Fibroblast of lung (primary cell): ENCODE measurements at regions not wholly inside any gene's neighbourhood (a gene's known extent, or its start where the extent isn't known, plus 50 kb on each side); places are given as distances from the start of the nearest gene placed in this dataset.

Experiments
- CTCF ChIP-seq, 2 donors: IDR thresholded peaks in 1 of 2; conservative IDR thresholded peaks in 1 of 2; 1 replicate in 1 of 2; 2 replicates in 1 of 2; pipeline ENCODE4 v1.5.1; 2011 to 2012; ENCODE audit warnings: low read length in 2 of 2, control low read depth in 1 of 2, inconsistent platforms in 1 of 2, low read depth in 1 of 2, mild to moderate bottlenecking in 1 of 2
- EZH2 ChIP-seq: IDR thresholded peaks from 2 replicates; pipeline ENCODE4 v1.5.1; 2012; ENCODE audit warnings: low read length, control low read depth, mild to moderate bottlenecking; ENCODE audit errors: missing control alignments

GRCh38 chr14:98932431-98933325 lies 339.3 kb downstream of the BCL11B start:
- TF ChIP-seq EZH2 = no peak
- no peak for TF ChIP-seq CTCF (conservative IDR thresholded peaks at IDR 0.05 in 1 of 2, IDR thresholded peaks at IDR 0.05 in 1 of 2; ENCODE audit: low read depth in 1 of 2, low read length in 2 of 2)
